ENCODE measurements at regions not wholly inside any gene's neighbourhood (a gene's known extent, or its start where the extent isn't known, plus 50 kb on each side); places are given as distances from the start of the nearest gene placed in this dataset.

DNA sequence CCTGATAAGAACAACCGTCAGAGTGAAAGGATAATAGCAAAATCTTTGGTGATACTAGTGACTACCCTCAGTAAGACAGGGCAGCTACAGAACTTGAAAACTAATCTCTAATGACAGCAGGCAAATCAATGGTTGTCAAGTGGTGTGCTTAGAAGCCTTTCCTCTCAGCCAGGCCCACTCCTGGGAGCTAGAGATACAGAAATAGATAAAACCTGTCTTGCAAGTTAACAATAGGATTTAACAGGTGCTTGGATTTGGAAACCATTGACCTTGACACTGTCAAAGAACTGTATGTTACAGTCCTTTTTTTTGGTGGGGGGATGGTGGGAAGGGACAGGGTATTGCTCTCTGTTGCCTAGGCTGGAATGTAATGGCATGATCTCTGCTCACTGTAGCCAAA, 118.6 kb downstream of the BASP1 start:
- TF ChIP-seq, protein P1, sequence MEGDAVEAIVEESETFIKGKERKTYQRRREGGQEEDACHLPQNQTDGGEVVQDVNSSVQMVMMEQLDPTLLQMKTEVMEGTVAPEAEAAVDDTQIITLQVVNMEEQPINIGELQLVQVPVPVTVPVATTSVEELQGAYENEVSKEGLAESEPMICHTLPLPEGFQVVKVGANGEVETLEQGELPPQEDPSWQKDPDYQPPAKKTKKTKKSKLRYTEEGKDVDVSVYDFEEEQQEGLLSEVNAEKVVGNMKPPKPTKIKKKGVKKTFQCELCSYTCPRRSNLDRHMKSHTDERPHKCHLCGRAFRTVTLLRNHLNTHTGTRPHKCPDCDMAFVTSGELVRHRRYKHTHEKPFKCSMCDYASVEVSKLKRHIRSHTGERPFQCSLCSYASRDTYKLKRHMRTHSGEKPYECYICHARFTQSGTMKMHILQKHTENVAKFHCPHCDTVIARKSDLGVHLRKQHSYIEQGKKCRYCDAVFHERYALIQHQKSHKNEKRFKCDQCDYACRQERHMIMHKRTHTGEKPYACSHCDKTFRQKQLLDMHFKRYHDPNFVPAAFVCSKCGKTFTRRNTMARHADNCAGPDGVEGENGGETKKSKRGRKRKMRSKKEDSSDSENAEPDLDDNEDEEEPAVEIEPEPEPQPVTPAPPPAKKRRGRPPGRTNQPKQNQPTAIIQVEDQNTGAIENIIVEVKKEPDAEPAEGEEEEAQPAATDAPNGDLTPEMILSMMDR (IDR thresholded peaks at IDR 0.05) = no peak
- TF ChIP-seq POLR2AphosphoS5 (IDR thresholded peaks at IDR 0.05; ENCODE audit: insufficient read depth in 1 of 2, low read depth in 1 of 2) = no peak
